ENCODE measurements at regions not wholly inside any gene's neighbourhood (a gene's known extent, or its start where the extent isn't known, plus 50 kb on each side); places are given as distances from the start of the nearest gene placed in this dataset.

GRCh38 chr7:131889572-131890150 lies 333.2 kb upstream of the PODXL start:
- H3K4me3 ChIP-seq (ENCODE audit: control insufficient read depth, low read depth, low read length): no peak overlapping the region
- no peak for DNase-seq (ENCODE audit: low read depth)
- no peak for TF ChIP-seq CTCF (conservative IDR thresholded peaks at IDR 0.05; ENCODE audit: control insufficient read depth, insufficient read depth, low read depth, low read length)

GRCh38 chr7:131883769-131884168 lies 327.3 kb upstream of the PODXL start:
- no peak overlapping the region for H3K4me3 ChIP-seq (ENCODE audit: control insufficient read depth, low read depth, low read length)
- no peak for DNase-seq (ENCODE audit: low read depth)
- TF ChIP-seq CTCF (conservative IDR thresholded peaks at IDR 0.05; ENCODE audit: control insufficient read depth, insufficient read depth, low read depth, low read length): no peak

- TF ChIP-seq CTCF (conservative IDR thresholded peaks at IDR 0.05; ENCODE audit: control insufficient read depth, insufficient read depth, low read depth, low read length): no peak
- no peak for DNase-seq (ENCODE audit: low read depth)
- H3K4me3 ChIP-seq (ENCODE audit: control insufficient read depth, low read depth, low read length): no peak overlapping the region
Measured at GRCh38 chr7:131883196-131883595, 326.8 kb upstream of the PODXL start.

GRCh38 chr7:131882321-131882720 lies 325.9 kb upstream of the PODXL start:
- DNase-seq (ENCODE audit: low read depth): no peak
- H3K4me3 ChIP-seq (ENCODE audit: control insufficient read depth, low read depth, low read length): no peak overlapping the region
- TF ChIP-seq CTCF (conservative IDR thresholded peaks at IDR 0.05; ENCODE audit: control insufficient read depth, insufficient read depth, low read depth, low read length): no peak

GRCh38 chr7:131880078-131880477 lies 323.6 kb upstream of the PODXL start:
- no peak for TF ChIP-seq CTCF (conservative IDR thresholded peaks at IDR 0.05; ENCODE audit: control insufficient read depth, insufficient read depth, low read depth, low read length)

GRCh38 chr7:131879424-131879823 lies 323.0 kb upstream of the PODXL start:
- TF ChIP-seq CTCF (conservative IDR thresholded peaks at IDR 0.05; ENCODE audit: control insufficient read depth, insufficient read depth, low read depth, low read length): no peak
- no peak for DNase-seq (ENCODE audit: low read depth)
- H3K4me3 ChIP-seq (ENCODE audit: control insufficient read depth, low read depth, low read length): no peak overlapping the region

More at GRCh38 chr7:131880078-131880477, 323.6 kb upstream of the PODXL start:
- no peak overlapping the region for H3K4me3 ChIP-seq (ENCODE audit: control insufficient read depth, low read depth, low read length)
- DNase-seq (ENCODE audit: low read depth): no peak

GRCh38 chr7:131878777-131879176 lies 322.3 kb upstream of the PODXL start:
- no peak for DNase-seq (ENCODE audit: low read depth)
- no peak overlapping the region for H3K4me3 ChIP-seq (ENCODE audit: control insufficient read depth, low read depth, low read length)
- no peak for TF ChIP-seq CTCF (conservative IDR thresholded peaks at IDR 0.05; ENCODE audit: control insufficient read depth, insufficient read depth, low read depth, low read length)

All from fibroblast of mammary gland (primary cell).